NOMO-1 treated with DMSO at 0.1 percent for 48 hours (cell line): ENCODE measurements at regions not wholly inside any gene's neighbourhood (a gene's known extent, or its start where the extent isn't known, plus 50 kb on each side); places are given as distances from the start of the nearest gene placed in this dataset.
A peak's percentile ranks its signal among the peaks of the same experiment; 100 is the strongest.
"Not testable (repeated sequence)": the region's sequence is repeated elsewhere in the genome, so short reads cannot be mapped to it uniquely, and the experiment has no call there.

Experiments
- DNase-seq: peaks from one replicate; lab custom pipeline; 2025; ENCODE audit not compliant: unreplicated experiment; lab: John Stamatoyannopoulos, UW

DNA sequence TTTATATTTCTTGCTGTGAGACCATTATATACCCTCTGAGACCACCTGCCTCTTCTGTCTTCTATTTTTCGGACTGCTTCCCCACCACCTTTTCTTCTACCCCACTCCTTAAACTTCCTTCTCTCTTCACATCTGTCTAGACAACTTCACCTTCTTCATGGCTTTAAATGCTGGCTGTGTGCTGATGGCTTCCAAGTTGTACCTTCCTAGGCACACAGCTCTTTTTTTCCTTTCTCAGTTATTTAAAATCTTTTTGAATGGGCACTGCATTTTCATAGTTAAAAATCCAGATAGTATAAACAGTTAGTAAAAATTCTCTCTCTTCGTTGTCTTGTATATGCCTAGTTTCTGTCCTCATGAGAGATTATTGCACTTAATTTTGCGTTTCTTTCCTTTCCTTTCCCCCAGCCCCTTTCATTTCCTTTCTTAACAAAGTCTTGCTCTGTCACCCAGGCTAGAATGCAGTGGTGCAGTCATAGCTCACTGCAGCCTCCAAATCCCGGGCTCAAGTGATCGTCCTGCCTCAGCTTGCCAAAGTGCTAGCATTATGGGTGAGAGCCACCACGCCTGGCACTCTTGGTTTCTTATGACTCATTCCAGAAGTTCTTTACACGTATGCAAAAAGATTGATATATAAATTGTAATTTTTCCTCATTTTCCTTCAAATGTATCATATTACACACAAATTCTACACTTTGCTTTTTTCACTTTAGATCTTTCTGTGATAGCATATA, 114.3 kb downstream of the NPIPB5 start:
- no peak for DNase-seq

DNA sequence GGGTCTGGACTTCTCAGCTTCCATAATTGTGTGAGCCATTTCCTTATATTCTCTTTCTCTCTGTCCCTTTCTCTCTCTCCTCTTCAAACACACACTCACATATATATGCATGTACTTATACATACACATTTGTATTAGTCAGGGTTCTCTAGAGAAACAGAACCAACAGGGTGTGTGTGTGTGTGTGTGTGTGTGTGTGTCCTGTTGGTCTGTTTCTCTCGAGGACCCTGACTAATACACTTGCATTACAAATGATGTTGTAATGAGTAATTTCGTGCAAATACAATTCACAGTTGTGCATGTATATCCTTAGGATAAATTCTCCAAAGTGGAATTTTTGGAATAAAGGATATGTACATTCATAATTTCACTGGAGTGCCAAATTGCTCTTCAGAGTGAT, 115.3 kb downstream of the NPIPB5 start:
- DNase-seq, result no peak

DNA sequence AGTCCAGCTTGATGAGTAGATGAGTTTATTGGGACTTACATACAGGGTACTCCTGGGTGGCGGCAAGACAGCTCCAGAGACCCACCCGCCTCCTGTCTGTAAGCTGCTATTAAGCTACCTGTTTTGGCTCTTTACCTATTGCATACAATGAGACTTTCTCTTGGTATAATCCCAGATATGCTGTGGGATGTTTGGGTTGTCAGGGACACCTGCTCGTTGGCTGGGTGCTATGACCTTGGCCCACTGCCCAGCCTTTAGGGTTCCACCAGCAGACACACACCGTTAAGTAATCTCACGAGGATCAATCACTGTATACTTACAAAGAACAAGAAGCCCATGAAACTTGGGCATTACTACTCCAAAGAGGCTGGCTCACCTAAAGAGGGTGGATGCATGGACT, 116.4 kb downstream of the NPIPB5 start:
- no peak for DNase-seq

DNA sequence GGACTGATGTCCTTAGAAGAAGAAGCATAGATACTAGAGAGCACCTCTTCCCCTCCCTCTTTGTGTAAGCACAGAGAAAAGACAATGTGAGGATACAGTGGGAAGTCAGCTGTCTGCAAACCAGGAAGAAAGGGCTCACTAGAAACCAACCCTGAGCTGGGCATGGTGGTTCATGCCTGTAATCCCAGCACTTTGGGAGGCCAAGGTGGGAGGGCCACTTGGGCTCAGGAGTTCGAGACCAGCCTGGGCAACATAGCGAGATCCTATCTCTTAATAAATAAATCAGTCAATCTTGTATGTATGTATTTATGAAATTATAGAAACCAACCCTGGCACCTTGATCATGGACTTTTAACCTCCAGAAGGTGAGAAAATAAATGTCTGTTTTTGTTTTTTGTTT, 118.3 kb downstream of the NPIPB5 start:
- no peak for DNase-seq

DNA sequence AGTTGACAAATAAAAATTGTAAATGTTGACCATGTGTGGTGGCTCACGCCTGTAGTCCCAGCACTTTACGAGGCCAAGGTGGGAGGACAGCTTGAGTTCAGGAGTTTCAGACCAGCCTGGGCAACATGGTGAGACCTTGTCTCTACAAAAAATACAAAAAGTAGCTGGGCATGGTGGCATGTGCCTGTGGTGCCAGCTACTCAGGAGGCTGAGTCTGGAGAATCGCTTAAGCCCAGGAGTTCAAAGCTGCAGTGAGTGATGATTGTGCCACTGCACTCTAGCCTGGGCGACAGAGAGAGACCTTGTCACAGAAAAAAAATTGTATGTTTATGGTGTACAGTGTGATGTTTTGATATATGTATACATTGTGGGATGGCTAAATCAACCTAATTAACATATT, 119.6 kb downstream of the NPIPB5 start:
- DNase-seq, result no peak

DNA sequence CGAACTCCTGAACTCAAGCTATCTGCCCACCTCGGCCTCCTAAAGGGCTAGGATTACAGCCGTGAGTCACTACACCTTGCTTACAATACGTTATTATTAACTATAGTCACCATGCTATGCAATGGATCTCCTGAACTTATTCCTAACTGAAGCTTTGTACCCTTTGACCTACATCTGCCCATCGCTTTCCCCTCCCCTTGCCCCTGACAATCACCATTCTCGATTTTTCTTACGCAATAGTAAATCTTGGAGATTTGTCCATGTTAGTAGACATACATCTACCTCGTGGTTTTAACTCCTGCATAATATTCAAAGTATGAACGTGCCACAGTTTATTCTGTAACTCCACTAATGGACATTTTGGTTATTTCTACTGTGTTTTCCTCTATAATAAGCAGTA, 120.6 kb downstream of the NPIPB5 start:
- no peak for DNase-seq

DNA sequence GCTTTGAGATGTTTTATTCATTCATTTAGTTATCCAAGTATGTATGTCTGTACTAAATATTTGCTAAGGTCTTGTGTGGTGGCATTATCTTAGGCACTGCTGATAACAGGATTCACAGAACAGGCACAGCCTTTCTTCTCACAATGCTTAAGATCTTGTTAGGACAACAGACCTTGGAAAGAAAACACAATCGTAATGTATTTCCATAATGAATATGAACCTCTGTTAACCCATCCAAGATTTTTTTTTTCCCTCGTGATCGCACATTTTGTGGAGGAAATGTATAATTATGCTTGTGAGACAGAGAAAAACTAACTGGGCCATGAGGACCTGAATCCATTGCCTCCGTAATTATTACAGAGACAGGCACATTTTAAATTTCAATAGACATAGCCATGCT, 121.9 kb downstream of the NPIPB5 start:
- no peak for DNase-seq

DNA sequence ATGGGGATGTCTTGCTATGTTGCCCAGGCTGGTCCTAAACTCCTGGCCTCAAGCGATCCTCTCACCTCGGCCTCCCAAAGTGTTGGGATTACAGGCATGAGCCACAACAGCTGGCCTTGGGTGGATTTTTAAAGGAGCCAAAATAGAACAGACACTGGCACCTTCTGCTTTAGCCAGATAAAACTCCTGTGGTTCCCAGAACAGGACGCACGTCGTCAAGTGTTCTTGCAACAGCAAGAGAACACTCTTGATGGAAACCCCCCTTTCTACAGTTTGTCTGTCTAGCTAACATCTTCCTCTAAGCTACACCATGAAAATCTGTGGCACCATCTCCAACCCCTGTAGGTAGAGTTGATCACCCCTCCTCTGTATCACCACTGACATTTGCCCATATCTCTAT, 122.6 kb downstream of the NPIPB5 start:
- no peak for DNase-seq

DNA sequence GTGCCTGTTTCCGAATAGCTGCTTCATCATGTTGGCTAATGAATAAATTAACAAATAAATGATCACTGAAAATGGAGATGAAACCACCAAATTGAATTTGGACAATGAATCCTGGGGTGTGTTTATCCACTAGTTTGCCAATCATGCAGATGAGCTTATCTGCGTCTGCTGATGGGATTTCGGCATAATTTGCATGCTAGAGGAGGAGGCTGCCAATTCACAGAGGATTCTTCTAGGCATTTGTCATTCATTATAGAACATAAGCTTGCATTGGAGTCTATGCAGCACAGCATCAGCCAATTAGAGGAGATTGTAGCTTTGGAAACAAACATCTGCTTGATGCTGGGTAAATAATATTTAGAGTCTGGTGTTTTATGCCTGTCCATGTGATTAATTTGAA, 123.1 kb downstream of the NPIPB5 start:
- no peak for DNase-seq

DNA sequence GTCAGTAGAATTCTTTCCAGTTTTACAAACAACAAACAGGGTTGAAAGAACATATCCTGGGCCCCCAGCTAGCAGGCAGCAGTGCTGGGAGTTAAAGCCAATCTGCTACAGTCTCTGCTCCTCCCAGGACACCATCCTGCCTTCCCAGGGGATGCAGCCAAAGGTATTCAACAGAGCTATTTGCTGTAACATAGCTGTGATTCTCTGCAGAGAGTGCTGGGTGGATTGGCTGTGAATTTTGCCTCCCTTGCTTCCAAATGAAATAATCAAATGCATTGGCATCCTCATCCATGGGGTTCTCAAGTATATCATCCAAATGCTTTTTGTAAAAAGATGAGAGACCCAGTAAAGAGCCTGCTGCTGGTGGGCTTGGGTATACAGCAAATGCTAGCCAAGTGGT, 124.3 kb downstream of the NPIPB5 start:
- DNase-seq, result no peak

DNA sequence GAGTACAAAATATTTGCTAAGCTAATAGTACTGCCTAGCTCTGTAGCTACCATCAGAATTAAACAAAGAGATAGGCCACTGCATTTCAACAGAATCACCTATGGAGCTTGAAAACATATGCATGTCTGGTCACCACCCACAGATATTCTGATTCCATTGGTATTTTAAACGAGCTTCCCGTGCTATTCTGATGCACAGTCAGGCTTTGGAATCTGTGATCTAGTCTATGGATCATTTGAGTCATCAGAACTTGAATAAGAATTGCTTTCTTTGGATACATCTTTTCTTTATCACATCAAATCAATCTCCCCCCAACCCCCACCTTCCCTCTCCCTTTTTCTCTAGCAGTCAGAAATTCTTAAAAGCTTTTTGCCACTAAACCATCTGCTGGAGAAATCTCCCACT, 124.7 kb downstream of the NPIPB5 start:
- no peak for DNase-seq

DNA sequence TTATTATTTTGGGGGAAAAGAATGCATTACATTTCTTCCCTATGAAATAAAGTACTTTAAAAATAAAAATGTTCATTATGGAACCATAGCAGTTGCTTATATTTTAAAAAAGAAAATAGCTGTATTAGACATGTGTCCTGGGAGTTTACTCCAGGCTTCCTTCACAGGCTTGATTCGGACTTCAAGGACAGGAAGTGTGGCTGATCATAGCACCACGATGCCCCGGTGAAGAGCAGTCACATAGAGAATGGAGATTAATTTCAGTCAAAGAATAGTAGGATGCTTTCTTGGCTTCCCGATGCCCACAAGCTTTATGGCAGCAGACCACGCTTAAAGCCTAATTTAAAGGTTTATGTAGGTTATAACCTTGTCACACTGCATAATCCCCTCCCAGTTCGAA, 125.1 kb downstream of the NPIPB5 start:
- no peak for DNase-seq

DNA sequence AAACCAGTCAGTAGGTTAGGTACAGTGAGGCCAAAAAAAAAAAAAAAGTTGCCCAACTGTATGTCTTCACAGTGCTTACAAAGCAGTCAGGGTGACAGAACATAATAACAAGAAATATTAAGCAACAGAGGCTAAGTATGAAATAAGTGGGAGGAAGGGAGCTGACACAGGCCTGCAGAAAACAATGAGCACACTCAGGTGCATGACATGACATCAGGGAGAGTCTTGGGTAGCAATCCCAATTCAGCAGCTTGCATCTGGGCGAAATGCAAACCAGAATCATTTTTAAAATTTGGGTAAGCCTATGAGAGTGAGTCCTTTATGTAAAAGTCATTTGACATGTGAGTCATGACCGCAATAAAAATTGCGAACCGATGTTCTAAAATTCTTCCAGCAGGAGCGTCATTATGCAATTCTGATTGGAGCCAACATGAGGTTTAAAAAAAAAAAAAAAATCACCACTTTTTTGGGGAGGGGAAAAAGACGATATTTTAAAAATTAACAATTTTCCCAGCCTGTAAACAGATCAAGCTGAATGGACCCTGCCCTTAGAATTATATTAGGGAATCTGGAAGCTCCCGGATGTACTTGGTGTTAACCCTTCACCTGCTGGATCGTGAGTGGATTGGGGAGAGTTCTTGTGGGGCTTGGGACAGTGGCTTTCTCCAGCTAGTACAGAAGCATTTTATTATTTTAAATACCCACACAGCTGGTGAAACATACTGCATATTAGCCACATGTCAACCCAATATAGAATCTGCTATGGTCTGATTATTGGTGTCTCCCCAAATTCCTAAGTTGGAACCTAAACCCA, 127.9 kb downstream of the NPIPB5 start:
- DNase-seq, result peak; percentile 91

DNA sequence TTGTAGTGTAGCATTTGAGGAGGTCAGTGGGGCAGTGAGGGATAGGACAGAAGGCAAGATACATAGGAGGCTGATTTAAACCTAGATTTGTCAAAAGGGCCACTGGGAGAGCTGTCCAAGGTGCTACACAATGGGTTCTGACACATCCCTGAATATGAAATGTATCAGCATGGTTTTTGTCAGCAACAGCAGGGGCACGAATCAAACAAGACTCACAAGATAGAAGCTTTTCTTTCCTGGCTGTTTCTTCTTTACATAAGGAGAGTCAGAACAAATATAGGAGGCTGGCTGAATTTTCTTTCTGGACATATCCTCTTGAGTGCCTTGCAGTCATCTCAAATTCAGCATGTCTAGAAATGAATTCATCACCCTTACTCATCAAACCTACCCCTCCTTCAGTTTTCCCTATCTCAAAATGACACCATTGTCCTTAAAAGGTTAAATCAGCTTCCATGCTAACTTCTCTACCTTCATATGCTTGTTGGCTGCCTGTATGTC, 130.5 kb downstream of the NPIPB5 start:
- no peak for DNase-seq

DNA sequence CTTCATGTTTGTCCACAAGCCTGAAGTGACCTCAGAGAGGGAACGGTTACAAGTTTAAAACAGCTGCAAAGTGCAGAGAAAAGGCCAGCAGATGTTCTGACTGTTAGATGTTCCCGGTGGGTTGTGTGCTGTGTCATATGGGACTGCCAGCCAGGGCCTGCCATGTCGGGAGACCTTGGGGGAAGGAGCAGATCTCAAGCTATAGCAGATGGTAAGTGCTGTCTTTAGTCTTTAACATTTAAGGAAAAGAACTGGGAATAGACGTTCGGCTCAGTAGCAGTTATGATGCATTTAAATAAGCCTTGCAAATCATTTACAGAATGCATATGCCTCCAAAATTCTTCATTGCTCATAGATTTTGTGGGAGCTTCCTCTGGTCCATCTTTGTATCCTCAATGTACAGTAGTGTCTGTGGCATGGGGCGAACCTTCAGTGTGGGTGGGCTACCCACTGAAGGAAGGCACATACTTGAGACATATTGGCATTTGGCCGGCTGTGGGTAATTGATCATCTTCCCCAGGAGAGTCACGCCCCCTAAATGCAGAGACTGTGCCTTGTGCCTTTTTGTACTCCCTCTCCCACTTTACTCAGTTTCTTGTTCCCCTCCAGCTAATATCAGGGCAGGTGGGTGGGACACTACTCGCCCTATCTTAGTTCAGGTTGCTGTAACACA, 131.9 kb downstream of the NPIPB5 start:
- DNase-seq, result no peak

DNA sequence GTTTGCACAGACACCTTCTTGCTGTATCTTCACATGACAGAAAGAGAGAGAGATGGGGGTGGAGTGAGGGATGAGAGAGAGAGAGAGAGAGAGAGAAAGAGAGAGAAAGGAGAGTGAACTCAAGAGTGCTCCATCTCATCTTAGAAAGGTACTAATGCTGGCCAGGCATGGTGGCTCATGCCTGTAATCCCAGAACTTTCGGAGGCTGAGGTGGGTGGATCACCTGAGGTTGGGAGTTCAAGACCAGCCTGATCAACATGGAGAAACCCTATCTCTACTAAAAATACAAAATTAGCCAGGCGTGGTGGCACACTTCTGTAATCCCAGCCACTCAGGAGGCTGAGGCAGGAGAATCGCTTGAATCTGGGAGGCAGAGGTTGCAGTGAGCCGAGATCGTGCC, 132.5 kb downstream of the NPIPB5 start:
- not testable (repeated sequence) for DNase-seq

DNA sequence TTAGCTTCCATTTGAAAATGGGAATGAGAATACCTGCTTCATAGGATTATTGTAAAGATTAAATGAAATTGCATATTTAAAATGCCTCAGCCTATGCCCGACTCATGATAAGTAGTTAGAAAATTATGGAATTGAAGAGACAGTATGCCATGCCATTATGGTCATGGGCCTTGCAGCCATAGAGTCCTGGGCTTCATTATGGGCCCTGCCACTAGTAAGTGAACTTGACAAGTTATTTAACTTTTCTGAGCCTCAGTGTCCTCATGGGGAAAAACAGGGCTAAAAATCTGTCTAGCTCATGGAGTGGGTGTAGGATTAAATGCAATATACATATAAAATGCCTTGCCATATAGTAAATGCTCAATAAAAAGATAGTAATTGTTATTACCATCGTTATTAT, 133.2 kb downstream of the NPIPB5 start:
- DNase-seq, result no peak

DNA sequence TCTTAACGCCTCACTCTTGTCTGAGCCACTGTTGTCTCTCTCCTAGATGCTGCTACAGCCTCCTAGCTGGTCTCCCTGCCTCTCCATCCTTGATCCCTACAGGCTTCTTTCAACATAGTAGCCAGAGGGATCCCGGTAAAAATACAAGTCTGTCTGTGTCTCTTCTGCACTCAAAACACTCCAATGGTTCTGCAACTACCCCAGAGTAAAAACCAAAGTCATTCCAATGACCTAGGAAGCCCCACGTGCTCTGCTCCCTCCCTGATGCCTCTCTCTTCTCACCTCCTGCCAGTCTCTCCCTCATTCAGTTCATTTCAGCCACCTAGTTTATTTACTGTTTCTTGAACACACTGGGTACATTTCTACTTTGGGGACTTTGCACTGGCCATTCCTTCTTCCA, 135.2 kb downstream of the NPIPB5 start:
- no peak for DNase-seq

DNA sequence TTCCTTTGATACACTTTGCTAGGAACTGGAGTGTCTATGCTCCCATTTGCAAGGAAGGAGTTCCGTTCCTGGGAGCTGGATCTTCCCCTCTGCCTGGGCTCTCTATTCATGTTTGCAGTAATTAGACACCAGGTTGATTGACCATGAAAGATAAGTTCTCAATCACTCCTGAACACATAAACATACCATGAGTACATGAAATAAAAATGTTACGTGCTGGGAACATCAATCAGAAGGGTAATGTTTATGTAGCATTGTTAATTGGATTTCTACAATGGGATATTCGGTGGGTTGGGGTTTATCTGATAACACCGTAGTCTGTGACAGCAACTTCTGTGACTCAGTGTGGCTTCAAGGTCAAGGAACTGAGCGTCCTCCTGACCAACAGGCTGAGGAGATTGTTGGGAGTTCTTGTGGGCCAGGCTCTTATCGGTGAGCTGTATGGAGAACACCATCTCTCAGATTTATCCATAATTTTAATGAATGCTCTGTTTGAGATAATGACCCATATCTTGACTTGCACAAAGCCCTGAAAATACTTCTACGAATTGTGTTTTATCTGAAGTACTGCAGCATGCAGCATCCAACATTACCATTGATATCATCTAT, 136.4 kb downstream of the NPIPB5 start:
- DNase-seq, result no peak

DNA sequence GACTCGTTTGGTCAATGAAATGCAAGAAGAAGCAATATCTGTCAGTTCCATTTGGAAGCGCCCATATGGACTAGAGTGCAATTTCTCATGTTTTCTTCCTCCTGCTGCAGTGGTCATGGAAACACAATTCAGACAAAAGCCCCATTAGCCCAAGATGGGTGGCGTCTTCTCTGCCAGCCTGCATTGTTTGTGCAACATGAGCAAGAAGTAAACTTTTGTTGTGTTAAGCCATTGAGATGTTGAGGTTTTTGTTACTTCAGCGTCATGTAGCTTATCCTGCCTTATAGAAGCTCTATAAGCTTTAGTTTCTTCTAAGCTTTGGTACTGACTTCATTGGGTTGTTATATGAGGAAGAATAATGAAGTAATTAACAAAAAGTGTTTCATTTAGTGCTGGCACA, 137.4 kb downstream of the NPIPB5 start:
- no peak for DNase-seq

DNA sequence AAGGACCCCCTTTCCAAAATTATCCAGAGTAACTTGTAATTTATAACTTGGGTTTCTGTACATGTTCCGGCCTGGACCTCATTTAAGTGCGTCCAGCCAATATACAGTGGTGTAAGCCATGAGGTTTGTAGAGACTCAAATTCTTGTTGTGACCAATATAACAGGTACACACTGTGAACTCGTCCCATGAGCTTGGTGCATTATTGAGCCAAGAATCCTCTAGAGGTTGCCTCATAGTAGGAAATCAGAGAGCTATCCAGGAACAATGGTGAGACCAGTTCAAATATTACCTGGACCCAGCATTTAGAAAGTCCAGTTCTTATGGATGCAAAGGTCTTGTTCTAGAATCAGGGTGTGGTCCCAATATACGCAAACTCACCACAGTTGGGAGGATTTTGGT, 138.2 kb downstream of the NPIPB5 start:
- no peak for DNase-seq
